Stimulated activated CD4-positive, alpha-beta T cell treated with anti-CD3 and anti-CD28 coated beads, Interleukin-2, amount 100 ng/mL, for 4 hours (primary cell): ENCODE measurements at regions not wholly inside any gene's neighbourhood (a gene's known extent, or its start where the extent isn't known, plus 50 kb on each side); places are given as distances from the start of the nearest gene placed in this dataset.

ENCODE experiments used
- DNase-seq: peaks from one replicate; pipeline ENCODE4 v3.0.0-alpha.2; 2020; ENCODE audit warnings: low read depth

GRCh38 chr13:85091631-85092234 lies 707.5 kb downstream of the SLITRK6 start:
- DNase-seq: no peak

GRCh38 chr13:85089186-85089585 lies 710.0 kb downstream of the SLITRK6 start:
- DNase-seq: no peak

GRCh38 chr13:85080691-85081090 lies 718.5 kb downstream of the SLITRK6 start:
- no peak for DNase-seq

- DNase-seq: no peak
Observed at GRCh38 chr13:85076343-85076742, 722.9 kb downstream of the SLITRK6 start.

GRCh38 chr13:85074543-85075313 lies 724.5 kb downstream of the SLITRK6 start:
- no peak for DNase-seq

GRCh38 chr13:85068231-85068630 lies 731.0 kb downstream of the SLITRK6 start:
- DNase-seq: no peak

GRCh38 chr13:85040215-85040614 lies 759.0 kb downstream of the SLITRK6 start:
- DNase-seq: no peak

GRCh38 chr13:85031771-85032170 lies 767.4 kb downstream of the SLITRK6 start:
- no peak for DNase-seq

GRCh38 chr13:85028035-85028434 lies 771.2 kb downstream of the SLITRK6 start:
- DNase-seq: no peak

GRCh38 chr13:85019121-85019520 lies 780.1 kb downstream of the SLITRK6 start:
- no peak for DNase-seq

GRCh38 chr13:85013006-85013405 lies 786.2 kb downstream of the SLITRK6 start:
- no peak for DNase-seq

GRCh38 chr13:85009447-85009846 lies 789.8 kb downstream of the SLITRK6 start:
- DNase-seq: no peak

GRCh38 chr13:84999252-84999651 lies 800.0 kb downstream of the SLITRK6 start:
- no peak for DNase-seq

- DNase-seq: no peak
Observed at GRCh38 chr13:84998681-84999080, 800.5 kb downstream of the SLITRK6 start.

- DNase-seq: no peak
Observed at GRCh38 chr13:84997858-84998257, 801.4 kb downstream of the SLITRK6 start.

GRCh38 chr13:84994582-84994981 lies 804.6 kb downstream of the SLITRK6 start:
- DNase-seq: no peak

- DNase-seq: no peak
Observed at GRCh38 chr13:84985860-84986259, 813.4 kb downstream of the SLITRK6 start.

- DNase-seq: no peak
Observed at GRCh38 chr13:84983321-84983720, 815.9 kb downstream of the SLITRK6 start.

- DNase-seq: no peak
Observed at GRCh38 chr13:84980571-84980970, 818.6 kb downstream of the SLITRK6 start.

GRCh38 chr13:84978851-84979250 lies 820.4 kb downstream of the SLITRK6 start:
- no peak for DNase-seq

GRCh38 chr13:84973661-84974060 lies 825.6 kb downstream of the SLITRK6 start:
- no peak for DNase-seq

GRCh38 chr13:84972907-84973306 lies 826.3 kb downstream of the SLITRK6 start:
- no peak for DNase-seq

GRCh38 chr13:84962849-84963248 lies 836.4 kb downstream of the SLITRK6 start:
- DNase-seq: no peak
